GM12891 (cell line): ENCODE measurements at regions not wholly inside any gene's neighbourhood (a gene's known extent, or its start where the extent isn't known, plus 50 kb on each side); places are given as distances from the start of the nearest gene placed in this dataset.

Source experiments
- POLR2A ChIP-seq: IDR thresholded peaks from 2 replicates; pipeline ENCODE4 v1.6.1; 2011; ENCODE audit warnings: low read depth, low read length, control low read depth
- POLR2AphosphoS5 ChIP-seq: IDR thresholded peaks from 2 replicates; pipeline ENCODE4 v1.6.1; 2011; ENCODE audit warnings: low read depth, low read length, control low read depth
- SPI1 ChIP-seq: IDR thresholded peaks from 2 replicates; pipeline ENCODE4 v1.6.1; 2011; ENCODE audit warnings: low read depth, low read length, control low read depth
- TAF1 ChIP-seq: IDR thresholded peaks from 2 replicates; pipeline ENCODE4 v1.6.1; 2011; ENCODE audit warnings: low read depth, low read length, control low read depth

DNA sequence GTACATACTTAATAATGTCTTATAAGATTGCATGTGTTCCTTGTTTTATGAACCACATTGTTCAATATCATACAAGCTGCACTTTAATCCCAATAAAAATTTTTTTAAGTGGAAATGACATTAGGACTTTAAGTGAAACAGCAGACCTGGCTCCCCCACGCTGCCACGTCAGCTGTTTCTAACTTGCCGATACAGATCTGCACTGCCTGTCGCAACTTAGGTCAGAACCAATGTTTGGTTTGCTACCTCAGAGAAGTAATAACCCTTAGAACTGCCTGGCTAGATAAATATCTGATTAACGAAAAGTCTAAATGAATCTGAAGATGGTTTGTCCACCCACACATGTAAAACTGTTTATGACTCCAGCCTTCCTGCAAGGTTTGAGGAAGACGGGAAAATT, 327.5 kb upstream of the DACH1 start:
- no peak for TF ChIP-seq POLR2A
- no peak for TF ChIP-seq TAF1
- TF ChIP-seq POLR2AphosphoS5, result no peak
- no peak for TF ChIP-seq SPI1
